Omental fat pad (tissue), 3 donors: ENCODE measurements at regions not wholly inside any gene's neighbourhood (a gene's known extent, or its start where the extent isn't known, plus 50 kb on each side); places are given as distances from the start of the nearest gene placed in this dataset.
"Not testable (repeated sequence)": the region's sequence is repeated elsewhere in the genome, so short reads cannot be mapped to it uniquely, and the experiment has no call there.

Experiments used
- ATAC-seq: fragments of 150-250 bp; one replicate; pipeline ENCODE4 v1.9.1; 2016; ENCODE audit warnings: mild to moderate bottlenecking, moderate library complexity; ENCODE audit not compliant: low FRiP score
- DNase-seq: peaks from one replicate; pipeline ENCODE4 v3.0.0-alpha.2; 2019; ENCODE audit warnings: low spot score
- TF ChIP-seq, protein P1 (sequence below), 3 donors: fragments of 450-650 bp; IDR thresholded peaks; one replicate each; pipeline ENCODE4 v1.5.1; 2016 to 2017; ENCODE audit warnings: antibody characterized with exemption in 3 of 3, mild to moderate bottlenecking in 3 of 3, moderate library complexity in 2 of 3

- TF ChIP-seq, protein P1, sequence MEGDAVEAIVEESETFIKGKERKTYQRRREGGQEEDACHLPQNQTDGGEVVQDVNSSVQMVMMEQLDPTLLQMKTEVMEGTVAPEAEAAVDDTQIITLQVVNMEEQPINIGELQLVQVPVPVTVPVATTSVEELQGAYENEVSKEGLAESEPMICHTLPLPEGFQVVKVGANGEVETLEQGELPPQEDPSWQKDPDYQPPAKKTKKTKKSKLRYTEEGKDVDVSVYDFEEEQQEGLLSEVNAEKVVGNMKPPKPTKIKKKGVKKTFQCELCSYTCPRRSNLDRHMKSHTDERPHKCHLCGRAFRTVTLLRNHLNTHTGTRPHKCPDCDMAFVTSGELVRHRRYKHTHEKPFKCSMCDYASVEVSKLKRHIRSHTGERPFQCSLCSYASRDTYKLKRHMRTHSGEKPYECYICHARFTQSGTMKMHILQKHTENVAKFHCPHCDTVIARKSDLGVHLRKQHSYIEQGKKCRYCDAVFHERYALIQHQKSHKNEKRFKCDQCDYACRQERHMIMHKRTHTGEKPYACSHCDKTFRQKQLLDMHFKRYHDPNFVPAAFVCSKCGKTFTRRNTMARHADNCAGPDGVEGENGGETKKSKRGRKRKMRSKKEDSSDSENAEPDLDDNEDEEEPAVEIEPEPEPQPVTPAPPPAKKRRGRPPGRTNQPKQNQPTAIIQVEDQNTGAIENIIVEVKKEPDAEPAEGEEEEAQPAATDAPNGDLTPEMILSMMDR (IDR thresholded peaks at IDR 0.05) = no peak
- ATAC-seq (no peak), DNase-seq (no peak)
Observed at GRCh38 chr2:120513776-120514357, 167.9 kb downstream of the INHBB start.

DNA sequence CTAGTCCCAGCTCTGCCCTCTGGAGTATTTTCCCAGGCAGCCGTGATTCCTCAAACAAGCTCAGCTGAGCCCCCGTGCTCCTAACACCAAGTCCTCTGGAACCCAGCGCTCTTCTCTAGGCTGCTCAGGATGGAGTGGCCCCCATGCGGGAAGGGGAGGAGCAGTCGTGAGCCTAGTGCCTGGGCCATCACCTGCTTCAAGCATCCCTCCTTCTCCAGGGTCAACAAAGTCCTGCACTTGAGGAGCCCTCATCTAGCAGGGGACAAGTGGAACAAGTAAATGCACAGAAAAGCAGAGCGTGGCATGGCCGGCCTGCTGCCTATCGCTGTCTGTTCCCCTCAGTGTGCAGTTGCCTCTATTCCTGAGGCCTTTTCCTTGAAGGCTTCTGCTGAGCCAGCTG lies 168.6 kb downstream of the INHBB start:
- TF ChIP-seq, protein P1 (IDR thresholded peaks at IDR 0.05) = no peak
- DNase-seq = no peak
- ATAC-seq = no peak

DNA sequence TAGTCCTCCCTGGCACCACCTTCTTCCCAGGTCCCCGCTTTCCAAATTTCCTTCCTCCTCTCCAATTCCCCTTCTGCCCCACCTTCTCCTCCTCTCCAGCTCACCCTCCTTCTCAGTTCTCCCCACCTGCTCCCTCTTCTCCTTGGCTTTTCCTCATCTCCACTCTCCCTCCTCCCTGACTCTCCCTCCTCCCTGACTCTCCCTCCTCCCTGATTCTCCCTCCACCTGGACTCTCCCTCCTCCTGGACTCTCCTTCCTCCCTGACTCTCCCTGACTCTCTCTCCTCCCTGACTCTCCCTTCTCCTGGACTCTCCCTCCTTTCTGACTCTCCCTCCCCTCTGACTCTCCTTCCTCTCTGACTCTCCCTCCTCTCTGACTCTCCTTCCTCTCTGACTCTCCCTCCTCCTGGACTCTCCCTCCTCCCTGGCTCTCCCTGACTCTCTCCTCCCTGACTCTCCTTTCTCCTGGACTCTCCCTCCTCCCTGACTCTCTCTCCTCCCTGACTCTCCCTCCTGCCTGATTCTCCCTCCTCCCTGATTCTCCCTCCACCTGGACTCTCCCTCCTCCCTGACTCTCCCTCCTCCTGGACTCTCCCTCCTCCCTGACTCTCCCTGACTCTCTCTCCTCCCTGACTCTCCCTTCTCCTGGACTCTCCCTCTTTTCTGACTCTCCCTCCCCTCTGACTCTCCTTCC lies 169.3 kb downstream of the INHBB start:
- DNase-seq, ATAC-seq: not testable (repeated sequence)

- TF ChIP-seq, protein P1 (IDR thresholded peaks at IDR 0.05) = no peak
- ATAC-seq (no peak), DNase-seq (no peak)
Observed at GRCh38 chr2:120515759-120516678, 170.1 kb downstream of the INHBB start.

DNA sequence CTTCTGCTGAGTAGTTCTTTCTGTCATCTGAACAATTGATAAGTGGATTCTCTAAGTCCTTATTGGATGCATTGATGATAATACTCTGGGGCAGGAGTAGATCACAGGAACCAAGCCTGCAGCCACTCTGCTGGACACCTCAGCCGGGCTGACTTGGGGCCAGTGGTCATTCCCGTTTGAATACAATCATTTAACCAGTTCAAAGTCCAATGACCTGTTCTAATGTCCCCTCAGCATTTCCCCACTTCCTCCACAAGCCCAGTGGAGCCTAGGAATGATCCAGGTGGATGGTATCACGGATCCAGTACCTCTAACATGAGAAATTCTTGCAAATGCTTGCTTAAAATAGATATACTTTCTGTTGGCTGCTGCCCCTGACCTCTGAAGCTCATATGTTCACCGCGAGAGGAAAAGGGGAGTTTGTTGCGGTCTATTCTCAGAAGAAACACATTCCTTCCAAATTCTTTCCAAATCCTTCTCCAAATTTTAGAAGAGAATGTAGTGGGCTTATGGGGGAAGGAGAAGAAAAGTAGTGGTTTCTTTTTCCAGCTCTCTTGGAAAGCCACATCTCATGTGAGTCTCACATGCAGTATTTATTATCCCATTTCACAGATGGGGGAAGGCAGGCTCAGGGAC lies 170.9 kb downstream of the INHBB start:
- no peak for ATAC-seq
- TF ChIP-seq, protein P1 (IDR thresholded peaks at IDR 0.05) = no peak
- no peak for DNase-seq

DNA sequence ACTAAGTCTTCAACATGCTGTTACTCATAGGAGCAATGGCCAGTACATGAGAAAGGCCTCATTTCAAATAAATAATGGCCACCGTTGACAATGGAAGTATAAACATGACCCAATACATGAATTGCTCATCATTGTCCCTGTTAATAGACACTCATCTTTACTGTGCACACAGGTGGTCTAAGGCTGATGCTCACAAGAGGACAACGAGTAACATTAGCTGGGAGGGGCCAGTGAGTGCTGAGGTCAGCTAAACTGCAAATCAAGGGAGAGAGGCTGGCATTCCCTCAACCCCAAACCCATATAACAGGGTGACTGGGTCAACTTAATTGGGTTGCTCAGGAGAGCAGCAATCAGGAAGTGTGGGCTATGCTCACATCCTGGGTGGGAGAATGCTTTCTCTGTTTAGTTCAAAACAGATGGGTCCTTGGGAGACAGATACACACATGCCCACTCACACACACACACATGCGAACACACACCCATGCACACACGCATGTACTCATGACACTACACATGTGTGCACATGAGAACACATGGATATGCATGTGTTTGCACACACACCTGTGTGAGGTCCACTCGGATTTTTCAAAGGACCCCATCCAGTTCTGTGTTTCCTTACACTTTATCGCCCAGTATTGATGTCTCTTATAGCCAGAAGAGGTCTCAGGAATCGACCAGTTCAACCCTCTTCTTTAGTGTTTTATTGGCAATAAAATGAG lies 172.0 kb downstream of the INHBB start:
- TF ChIP-seq, protein P1 (IDR thresholded peaks at IDR 0.05) = no peak
- DNase-seq = no peak
- no peak for ATAC-seq
